OCI-M2 (cell line): ENCODE measurements at regions not wholly inside any gene's neighbourhood (a gene's known extent, or its start where the extent isn't known, plus 50 kb on each side); places are given as distances from the start of the nearest gene placed in this dataset.

ENCODE experiments used
- DNase-seq: peaks from one replicate; lab custom pipeline; 2025; ENCODE audit not compliant: unreplicated experiment; lab: John Stamatoyannopoulos, UW

DNA sequence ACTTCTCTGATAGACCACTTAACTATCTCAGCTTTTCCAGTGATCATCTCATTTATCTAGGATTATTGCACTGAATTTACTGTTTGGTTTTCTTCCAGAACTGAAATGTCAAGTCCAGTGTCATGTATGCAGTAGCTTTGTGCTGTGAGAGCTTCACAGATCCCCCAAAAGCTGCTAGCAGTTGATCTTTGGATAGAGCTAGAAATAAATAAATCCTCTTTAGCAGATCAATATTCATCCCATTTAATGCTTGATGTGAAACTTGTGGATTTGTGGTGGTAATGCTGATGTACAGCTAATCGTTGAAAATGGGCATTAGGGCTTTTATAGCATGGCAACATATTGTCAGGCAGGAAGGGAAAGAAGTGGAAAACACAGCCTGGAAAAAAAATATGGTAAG lies 509.6 kb upstream of the FAM241A start:
- DNase-seq: no peak

DNA sequence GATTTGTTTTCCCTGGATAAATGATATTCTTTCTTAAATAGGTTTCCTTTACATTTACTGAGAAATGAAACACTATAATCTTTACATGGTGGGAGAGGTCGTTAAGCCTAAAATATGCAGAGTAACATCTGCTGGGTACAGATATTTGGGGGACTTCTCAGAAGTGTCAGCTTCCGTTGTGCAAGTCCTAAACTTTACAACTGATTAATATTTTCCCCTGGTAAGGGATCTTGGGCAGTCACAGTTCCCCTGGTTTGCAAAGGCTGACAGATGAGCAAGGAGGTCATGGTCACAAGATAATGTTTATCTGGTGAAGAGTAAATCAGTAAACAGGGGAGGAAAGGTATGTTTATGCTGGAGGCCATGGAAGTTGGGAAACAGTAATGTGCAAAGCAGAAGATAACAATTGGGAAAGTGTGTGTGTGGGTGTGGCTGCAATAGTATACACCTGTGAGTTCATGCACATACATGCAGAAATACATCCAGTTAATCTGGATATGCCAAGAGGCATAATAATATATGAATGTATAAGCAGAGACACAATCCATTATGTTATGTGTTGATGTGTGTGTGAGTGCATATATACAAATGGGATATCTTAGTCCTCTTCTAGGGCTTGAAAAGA lies 508.2 kb upstream of the FAM241A start:
- no peak for DNase-seq

DNA sequence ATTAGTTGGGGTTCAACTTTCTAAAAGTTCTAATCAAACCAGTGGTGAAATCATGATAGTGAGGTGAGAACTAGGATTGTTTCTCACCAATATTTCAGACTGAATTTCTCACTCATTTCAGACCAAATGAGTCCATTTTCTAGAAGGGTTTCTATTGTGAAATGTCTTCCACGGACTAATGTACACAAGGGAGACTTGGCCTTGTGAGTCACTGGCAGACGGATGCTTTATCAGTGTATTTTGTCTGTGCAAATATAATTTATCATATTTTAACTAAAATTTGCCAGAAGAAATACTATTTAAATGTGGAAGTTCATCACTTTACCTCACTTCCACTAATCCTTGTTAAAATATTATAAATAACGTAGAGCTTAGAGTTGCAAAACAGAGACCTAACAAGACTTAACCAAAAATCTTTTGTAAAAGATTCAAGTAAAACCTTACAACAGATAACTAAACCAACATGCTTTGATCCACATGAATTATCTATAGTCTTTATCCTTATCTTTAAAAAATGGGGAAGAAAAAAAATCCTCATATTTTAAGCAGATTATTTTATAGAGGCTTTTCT lies 506.0 kb upstream of the FAM241A start:
- DNase-seq: no peak

DNA sequence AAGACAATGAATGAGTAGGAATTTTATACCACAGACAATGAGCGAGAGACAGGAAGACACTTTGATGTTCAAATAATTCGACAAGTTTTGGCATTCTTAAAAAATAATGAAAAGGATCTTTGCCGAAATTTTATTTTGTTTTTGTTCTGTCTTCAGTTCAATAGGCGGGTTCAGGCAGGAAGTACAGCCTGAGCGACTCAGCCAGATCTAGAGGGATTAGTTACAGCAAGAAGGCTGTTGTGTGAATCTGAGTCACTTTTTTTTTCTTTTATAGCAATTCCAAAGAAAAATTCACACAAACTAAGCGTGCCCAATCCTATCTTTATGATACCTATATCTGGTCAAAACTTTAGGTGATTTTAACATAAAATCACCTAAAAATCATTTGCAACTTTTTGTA lies 505.4 kb upstream of the FAM241A start:
- DNase-seq: no peak

DNA sequence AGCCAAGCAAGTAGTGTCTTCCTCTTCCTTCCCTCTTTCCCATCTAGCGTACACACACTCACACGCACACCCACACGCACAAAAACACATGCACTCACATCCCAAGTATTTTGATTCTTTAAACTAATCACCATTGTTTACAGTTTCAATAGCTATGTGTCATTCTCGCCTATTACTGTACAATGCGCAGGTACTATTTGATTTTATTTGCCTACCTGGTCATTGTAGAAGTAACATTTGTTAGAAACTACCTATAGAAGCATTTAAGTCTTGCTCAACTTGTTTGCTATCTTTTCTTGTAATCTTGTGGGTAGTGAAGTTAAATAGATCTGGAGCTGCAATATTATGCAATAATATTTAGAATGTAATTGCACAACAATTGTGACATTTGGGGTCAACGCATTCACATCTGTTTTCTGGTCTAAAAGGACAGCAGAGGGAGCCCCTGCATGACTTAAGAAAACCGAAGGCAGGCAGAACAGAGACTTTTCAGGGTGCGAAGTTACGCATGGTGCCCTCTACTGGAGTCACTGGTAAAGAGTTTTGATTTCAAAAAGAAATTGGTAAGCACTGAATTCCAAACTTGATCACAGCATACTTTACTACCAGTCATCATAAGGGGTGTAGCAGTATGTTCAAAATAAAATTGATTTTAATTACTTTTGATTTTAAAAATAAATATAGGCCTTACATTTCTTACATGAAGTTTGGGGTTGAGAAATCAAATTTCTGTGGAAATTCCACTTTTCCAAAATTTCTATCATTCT lies 503.3 kb upstream of the FAM241A start:
- DNase-seq: peak; percentile 23

DNA sequence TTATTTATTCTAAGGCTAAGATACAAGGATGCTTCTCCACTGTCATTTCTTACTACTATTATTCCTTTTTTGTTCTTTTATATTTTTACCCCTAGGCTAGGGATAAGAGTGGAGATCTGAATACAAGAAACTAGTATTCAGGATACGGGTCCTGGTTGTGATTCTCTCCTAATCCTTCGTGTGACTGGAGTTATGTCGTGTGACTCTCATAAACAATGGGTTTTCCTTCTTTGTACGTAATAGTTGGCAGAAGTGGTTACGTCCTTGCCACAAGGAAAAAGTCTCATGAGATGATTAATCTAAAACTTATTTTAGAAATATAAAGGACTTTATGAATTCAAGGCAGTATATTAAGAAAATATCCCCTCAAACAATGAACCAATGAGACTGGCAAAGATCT lies 497.2 kb upstream of the FAM241A start:
- DNase-seq: no peak

DNA sequence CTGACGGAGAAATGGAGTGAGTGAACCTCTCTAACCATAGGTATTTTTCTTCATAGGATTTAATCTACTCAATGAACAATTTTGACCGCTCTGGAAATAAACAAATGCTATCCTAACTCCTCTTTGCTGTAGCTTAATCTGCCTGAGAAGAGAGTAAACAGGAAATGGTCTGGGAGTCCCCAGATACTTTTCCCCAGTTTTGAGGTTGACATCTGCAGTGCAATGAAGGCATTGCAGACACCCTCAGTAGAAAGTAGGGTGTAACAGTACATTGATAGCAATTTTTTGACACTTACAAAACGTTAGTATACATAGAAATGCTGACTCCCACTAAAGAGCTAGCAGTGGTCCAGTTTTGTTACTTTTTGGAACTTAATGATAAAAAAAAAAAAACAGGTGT lies 495.9 kb upstream of the FAM241A start:
- DNase-seq: no peak

DNA sequence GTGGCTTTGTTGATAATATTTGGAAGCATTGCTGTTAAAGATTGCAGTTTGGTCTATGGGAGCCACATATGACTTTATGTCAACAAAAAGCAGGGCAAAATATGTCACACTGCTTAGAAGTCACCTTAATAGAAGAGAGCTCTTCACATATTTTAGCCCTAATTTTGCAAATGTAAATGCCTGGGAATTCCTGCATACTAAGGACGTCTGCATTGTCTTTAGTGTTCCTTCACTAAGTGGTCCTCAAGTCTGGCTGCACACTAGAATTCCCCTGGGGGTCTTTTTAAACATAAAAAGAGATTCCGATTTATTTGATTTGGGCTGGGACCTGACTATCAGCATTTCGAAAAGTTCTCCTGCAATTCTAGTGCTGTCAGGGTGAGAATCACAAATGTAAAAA lies 495.1 kb upstream of the FAM241A start:
- DNase-seq: no peak

DNA sequence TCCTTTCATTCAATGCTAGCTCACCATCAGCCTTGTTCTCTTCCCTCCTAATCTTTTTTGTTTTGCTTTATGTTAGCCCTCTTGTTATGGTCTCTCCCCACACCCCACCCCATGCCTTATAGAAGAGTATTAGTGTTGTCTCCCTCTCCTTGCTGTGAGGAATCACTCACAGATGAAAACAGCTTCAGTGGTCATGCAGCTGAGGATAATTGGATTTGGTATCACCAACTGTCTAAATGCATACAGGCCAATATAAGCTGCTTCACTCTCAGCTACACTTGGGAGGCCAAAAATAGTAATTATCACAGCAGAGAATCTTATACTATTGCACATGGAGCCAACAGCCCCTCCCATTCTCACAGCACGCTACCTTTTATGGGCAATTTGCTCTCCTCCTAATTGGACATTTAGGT lies 494.6 kb upstream of the FAM241A start:
- no peak for DNase-seq

DNA sequence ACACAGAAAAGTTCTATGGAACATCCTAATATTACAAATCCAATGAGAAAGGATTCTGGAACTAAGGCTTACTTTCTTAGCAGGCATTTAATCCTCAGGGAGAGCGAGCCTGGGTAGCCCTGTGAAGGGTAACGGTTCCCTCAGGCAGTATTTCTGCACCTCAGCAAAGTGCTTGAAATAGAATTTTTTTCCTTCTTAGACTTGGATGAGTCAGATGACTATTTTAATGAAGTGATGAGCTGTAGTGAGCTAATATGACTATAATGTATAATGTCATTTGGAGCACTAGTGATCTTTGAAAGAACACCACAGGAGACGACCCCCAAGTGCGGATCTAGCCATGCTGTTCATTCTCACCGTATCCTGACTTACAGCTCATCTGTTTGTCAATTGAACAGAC lies 493.0 kb upstream of the FAM241A start:
- no peak for DNase-seq

DNA sequence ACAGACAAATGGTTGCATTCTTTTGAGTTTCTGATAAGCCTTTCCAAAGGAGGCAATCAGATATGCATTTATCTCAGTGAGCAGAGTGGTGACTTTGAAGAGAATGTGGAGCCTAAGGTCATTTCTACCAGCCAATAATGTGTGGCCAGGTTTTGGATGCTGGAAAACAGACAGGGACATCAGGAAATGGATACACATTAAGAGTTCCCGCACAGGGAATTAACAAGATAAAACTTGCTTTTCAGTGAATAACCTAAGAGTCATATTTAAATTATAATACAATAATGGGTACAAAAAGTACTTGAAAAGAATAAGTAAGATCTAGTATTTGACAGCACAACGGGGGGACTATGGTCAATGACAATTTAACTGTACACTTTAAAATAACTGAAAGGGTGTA lies 492.3 kb upstream of the FAM241A start:
- DNase-seq: no peak

DNA sequence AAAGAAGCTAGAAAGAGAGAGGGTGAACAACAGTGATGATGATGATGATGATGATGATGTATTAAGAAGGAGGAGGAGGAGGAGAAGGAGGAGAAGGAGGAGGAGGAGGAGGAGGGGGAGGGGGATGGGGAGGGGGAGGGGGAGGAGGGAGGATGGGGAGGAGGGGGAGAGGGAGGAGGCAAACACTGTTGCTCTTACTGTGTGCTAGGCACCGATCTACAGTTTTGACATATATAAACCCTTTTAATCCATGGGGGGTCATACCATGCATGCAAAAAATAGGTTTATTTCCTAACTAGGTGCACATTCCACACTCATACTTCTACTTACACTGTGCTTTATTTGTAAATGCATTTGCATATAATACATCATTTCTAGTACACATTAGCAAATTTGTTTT lies 482.8 kb upstream of the FAM241A start:
- DNase-seq: no peak

DNA sequence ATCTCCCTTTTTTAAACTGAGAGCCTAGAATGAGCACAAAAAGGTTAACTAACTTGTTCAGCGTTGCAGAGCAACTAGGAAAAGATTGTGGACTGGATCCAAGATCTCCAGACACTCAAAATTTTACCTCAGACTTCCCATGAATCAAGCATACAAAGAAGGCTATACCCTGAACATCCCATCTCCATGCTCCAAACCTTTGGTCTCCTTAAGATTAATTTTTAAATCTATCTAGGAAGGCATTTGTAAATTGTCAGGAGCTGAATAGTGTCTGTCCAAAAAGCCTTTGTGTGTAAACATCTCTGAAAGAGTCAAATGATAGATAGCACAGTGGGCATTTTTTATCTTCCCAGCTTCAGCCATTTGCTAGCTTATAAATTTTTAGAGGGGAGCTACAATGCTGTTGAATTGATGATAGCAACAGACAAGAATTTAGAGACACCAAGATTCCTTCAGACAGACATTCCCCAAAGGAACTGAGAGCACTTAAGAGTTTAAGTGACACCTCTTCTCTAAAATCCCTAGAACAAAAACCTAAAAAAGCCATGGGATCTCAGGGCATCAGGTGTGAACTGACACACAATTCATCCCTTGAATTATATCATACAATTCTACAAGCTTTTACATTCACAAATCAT lies 480.8 kb upstream of the FAM241A start:
- no peak for DNase-seq

DNA sequence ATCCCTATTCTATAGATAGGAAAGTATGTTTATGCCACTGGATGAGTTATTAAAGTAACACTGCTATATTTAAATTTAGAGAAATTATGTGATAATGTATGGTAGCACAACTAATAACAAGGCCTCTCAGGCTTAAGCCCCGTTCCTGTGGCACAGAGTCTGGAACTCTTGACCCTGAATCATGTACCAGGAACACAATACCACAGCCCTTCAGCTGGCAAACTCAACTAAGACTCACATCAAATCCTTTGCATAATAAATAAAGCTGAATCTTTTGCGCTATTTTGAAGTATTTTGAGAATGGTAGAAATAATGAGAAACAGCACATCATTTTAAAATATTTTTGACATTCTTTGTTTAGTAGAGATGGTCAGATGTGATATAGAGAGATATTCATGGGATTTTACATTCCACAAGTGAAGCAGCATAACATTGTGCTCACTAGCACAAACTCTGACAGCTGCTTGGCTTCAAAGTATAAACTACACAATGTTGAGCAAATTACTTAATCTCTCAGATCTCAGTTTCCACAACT lies 478.4 kb upstream of the FAM241A start:
- DNase-seq: no peak

DNA sequence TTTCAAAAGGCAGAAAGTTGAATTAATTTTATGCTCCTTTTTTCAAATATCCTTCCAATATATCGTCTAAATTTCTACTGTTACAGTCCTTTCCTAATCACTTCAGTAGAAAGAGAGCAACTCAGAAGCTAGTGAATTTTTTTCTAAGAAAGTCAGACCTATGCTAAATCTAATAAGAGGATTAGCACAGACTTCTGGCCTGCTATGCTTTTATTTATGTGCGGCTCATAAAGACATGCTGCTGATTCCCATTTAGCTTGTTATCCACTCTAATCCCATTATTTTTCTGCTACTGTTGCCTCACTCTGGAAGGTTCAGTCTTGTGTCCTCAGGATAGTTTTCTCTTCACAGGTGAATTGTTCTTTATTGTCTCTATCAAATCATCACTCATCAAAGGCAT lies 473.5 kb upstream of the FAM241A start:
- DNase-seq: no peak

DNA sequence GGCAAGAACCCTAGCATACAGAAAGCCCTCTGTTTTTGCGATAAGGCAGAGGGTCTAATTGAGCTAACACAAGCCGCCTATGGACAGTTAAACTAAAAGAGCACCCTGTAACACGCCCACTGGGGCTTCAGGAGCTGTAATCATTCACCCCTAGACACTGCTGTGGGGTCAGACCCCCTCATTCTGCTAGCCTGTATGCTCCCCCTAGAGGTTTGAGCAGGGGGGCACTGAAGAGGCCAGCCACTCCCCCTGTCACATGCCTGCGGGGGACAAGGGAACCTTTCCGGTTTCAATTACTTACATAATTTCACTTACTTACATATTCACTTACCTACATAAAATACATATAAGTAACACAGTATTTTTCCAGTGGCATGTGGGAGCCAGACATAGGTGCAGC lies 469.5 kb upstream of the FAM241A start:
- DNase-seq: no peak

DNA sequence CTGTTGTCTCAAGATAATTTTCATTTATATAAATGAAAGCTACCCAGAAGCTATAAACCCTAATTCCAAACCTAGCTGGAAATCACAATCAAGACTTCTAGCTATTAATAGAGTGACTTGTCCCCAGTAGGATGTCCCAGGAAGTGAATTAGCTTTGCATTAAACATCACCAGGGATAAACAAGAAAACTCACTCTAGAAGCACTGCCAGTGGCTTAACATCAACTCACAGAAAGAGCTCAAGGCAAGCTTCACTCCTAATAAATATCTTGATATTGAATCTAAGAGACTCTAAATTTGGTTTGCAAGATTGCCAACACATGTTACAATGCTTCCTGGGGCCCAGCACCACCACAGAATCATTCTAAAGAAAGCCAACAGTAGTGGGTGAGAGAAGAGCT lies 468.7 kb upstream of the FAM241A start:
- no peak for DNase-seq

DNA sequence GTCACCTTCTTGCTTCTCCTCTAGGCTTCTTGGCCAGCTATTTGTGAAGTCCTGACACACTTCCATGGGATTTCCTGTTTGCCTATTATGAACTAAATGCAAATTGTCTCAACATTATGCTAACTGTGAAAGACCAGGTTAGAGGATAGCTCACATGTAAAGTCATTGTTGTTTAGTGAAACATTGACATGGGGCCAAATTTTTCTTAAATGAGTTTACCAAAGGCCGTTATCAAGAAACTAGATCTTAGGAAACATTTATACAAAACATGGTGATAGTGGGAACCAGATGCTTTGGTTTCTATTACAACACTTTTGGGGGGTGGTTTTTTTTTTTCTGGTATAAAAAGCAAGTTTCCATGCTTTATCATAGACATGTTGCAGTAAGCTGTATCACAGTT lies 466.8 kb upstream of the FAM241A start:
- no peak for DNase-seq

DNA sequence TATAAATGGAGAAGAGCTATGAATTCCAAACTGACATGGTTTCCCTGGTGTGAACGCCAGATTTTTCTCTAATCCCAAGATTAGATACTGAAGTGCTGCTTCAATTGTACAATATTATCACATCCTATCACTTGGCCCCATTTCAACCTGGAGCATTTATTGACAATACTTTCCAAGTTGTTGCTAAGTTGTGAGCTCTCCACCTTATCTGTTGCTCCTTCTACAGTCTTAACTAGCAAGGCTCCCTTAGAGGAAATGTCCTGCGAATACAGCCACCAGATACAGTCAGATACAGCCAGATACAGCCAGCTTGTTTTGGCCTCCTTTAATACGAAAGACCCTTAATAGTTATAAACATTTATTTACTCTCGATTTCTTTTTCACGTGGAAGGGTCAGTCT lies 466.3 kb upstream of the FAM241A start:
- DNase-seq: no peak

DNA sequence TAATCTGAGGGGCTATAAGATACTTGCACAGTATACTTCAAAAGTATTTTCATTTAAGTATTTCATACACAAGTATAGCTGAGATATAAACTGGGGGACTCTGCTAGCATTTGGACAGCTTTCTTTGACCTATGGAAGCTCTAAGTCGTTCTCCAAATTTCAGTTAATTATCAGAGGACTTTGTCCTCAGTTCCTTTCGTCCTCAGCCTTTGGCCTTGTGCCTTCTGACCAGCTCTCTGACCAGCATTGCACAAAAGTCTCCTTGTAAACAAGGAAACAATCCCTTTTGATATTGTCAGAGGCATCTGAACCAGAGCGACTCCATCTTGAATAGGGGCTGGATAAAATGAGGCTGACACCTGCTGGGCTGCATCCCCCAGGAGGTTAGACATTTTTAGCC lies 464.0 kb upstream of the FAM241A start:
- no peak for DNase-seq

DNA sequence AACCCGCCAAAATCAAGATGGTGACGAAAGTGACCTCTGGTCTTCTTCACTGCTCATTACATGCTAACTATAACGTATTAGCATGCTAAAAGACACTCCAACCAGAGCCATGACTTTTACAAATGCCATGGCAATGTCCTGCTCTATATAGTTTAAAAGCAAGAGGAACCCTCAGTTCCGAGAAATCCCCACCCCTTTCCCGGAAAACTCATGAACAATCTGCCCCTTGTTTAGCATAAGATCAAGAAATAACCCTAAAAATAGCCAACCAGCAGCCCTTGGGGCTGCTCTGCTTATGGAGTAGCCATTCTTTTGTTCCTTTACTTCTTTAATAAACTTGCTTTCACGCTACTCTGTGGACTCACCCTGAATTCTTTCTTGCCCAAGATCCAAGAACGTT lies 463.5 kb upstream of the FAM241A start:
- DNase-seq: no peak

DNA sequence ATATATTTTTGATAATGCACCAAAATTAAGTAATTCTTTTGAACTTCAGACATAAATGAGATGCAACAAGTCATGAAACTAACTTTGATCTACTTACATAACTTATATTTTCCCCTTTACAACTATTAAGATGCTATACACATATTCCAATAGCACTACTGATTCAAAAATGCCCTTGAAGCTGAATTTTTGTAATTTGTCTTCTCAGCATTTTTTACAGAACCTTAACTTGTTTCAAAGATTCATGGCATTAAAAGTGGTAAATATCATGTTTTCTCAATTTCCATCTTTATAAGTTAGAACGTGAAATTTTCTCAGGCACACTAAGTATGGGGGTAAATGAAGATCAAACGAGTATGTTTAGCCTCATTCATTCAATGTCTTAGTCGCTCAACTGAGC lies 460.0 kb upstream of the FAM241A start:
- DNase-seq: no peak
